ENCODE measurements at regions not wholly inside any gene's neighbourhood (a gene's known extent, or its start where the extent isn't known, plus 50 kb on each side); places are given as distances from the start of the nearest gene placed in this dataset.

GRCh38 chr10:57790703-57791102 is 477.0 kb downstream of the IPMK start:
- no peak for TF ChIP-seq CTCF (conservative IDR thresholded peaks at IDR 0.05; ENCODE audit: low read depth, low read length)
- DNase-seq (ENCODE audit: low read depth) = no peak
- H3K4me3 ChIP-seq (ENCODE audit: low read length) = no peak overlapping the region

- TF ChIP-seq CTCF (conservative IDR thresholded peaks at IDR 0.05; ENCODE audit: low read depth, low read length) = no peak
- no peak overlapping the region for H3K4me3 ChIP-seq (ENCODE audit: low read length)
- DNase-seq (ENCODE audit: low read depth) = no peak
These were observed 479.6 kb downstream of the IPMK start for GRCh38 chr10:57788117-57788516.

GRCh38 chr10:57786850-57787750 is 480.6 kb downstream of the IPMK start:
- TF ChIP-seq CTCF (conservative IDR thresholded peaks at IDR 0.05; ENCODE audit: low read depth, low read length) = no peak
- H3K4me3 ChIP-seq (ENCODE audit: low read length) = no peak overlapping the region
- DNase-seq (ENCODE audit: low read depth) = no peak

- TF ChIP-seq CTCF (conservative IDR thresholded peaks at IDR 0.05; ENCODE audit: low read depth, low read length) = no peak
- no peak overlapping the region for H3K4me3 ChIP-seq (ENCODE audit: low read length)
- DNase-seq (ENCODE audit: low read depth) = no peak
These were observed 481.4 kb downstream of the IPMK start for GRCh38 chr10:57786331-57786730.

- DNase-seq (ENCODE audit: low read depth) = no peak
- H3K4me3 ChIP-seq (ENCODE audit: low read length) = no peak overlapping the region
- TF ChIP-seq CTCF (conservative IDR thresholded peaks at IDR 0.05; ENCODE audit: low read depth, low read length) = no peak
These were observed 482.1 kb downstream of the IPMK start for GRCh38 chr10:57785546-57785945.

- DNase-seq (ENCODE audit: low read depth) = no peak
These were observed 482.6 kb downstream of the IPMK start for GRCh38 chr10:57785068-57785467.

More at GRCh38 chr10:57785068-57785467, 482.6 kb downstream of the IPMK start:
- no peak for TF ChIP-seq CTCF (conservative IDR thresholded peaks at IDR 0.05; ENCODE audit: low read depth, low read length)
- H3K4me3 ChIP-seq (ENCODE audit: low read length) = no peak overlapping the region
